Thymus (tissue), 11 donors: ENCODE measurements at regions not wholly inside any gene's neighbourhood (a gene's known extent, or its start where the extent isn't known, plus 50 kb on each side); places are given as distances from the start of the nearest gene placed in this dataset.
"Not testable (repeated sequence)": the region's sequence is repeated elsewhere in the genome, so short reads cannot be mapped to it uniquely, and the experiment has no call there.

Experiments used
- DNase-seq, 9 donors: peaks; one replicate each; pipeline ENCODE4 v3.0.0-alpha.2; 2013; ENCODE audit warnings: low spot score in 9 of 9, low read depth in 6 of 9, missing footprints in 1 of 9
- H3K27ac ChIP-seq, 2 donors: one replicate each; pipeline ENCODE4 v1.5.1; 2013; ENCODE audit warnings: control low read depth in 1 of 2, low read depth in 1 of 2, low read length in 1 of 2, mild to moderate bottlenecking in 1 of 2, moderate library complexity in 1 of 2
- H3K27me3 ChIP-seq, 2 donors: one replicate each; pipeline ENCODE4 v1.5.1; 2013; ENCODE audit warnings: low read length in 1 of 2; ENCODE audit not compliant: control insufficient read depth in 2 of 2, insufficient read depth in 1 of 2
- H3K36me3 ChIP-seq, 2 donors: one replicate each; pipeline ENCODE4 v1.5.1; 2013; ENCODE audit warnings: low read length in 1 of 2, mild to moderate bottlenecking in 1 of 2, moderate library complexity in 1 of 2; ENCODE audit not compliant: control insufficient read depth in 2 of 2, insufficient read depth in 2 of 2
- H3K4me1 ChIP-seq, 2 donors: one replicate each; pipeline ENCODE4 v1.5.1; 2013; ENCODE audit warnings: low read length in 2 of 2; ENCODE audit not compliant: control insufficient read depth in 2 of 2, insufficient read depth in 2 of 2
- H3K4me3 ChIP-seq, 2 donors: one replicate each; pipeline ENCODE4 v1.5.1; 2013; ENCODE audit warnings: low read length in 2 of 2, control low read depth in 1 of 2, mild to moderate bottlenecking in 1 of 2
- H3K9me3 ChIP-seq, 2 donors: one replicate each; pipeline ENCODE4 v1.5.1; 2013; ENCODE audit warnings: low read length in 1 of 2, mild to moderate bottlenecking in 1 of 2; ENCODE audit not compliant: control insufficient read depth in 2 of 2, insufficient read depth in 1 of 2
- WGBS: extraction: QIAGEN DNeasy Blood & Tissue Kit; methylation state at CpG from one replicate; pipeline ENCODE4 v1.1.7; 2013; 5-methylcytosine and 5-hydroxymethylcytosine counted together
- donor health status: healthy.

DNA sequence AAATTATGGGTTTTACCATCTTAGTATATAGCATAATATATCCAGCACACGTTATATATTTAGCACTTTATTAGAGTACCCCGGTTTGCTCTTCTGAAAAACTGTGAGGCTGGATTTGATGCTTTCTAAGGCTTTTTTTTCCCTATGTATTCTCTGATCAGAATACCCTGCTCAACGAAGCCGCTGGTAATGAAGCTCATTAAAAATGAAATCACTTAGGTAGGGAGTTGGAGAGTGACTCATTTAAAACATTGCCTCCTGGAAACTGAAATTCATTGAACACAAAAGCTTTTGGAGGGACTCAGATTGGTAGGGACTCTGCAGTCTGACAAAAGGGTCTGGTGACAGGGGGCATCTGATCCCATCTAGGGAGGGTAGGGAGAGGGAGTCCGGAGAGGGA, 365.4 kb upstream of the MEX3C start:
- Histone ChIP-seq H3K36me3 (no peaks in the 10 kb centered on the region), H3K4me1 (peaks cover 0 to 2% of the 10 kb centered on the region in 2 donors), H3K27me3 (no peaks in the 10 kb centered on the region), H3K4me3 (no peak overlapping the region), H3K9me3 (no peaks in the 10 kb centered on the region), H3K27ac (no peak overlapping the region)
- 86% methylated on average over 5 of the region's 5 CpGs for WGBS
- DNase-seq: no peak

DNA sequence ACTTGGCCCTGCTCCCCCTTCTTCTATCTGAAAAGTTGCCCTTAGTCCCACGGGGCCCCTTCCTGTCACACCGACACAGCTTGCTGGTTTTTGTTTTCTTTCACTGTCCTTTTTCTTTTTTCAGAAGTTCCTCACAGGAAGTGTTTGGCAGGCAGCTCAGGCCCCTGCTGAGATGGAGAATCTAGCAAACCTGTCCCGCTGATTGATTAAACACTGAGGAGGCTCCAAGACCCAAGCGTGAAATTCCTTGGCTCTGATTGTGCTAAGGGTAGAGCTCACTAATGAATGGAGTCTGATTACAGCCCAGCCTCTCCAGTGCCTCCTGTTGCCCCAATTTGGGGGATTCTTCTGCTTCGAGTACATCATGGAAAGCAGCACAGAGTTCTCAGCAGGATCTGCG, 365.9 kb upstream of the MEX3C start:
- peaks cover 0 to 2% of the 10 kb centered on the region in 2 donors for H3K4me1 ChIP-seq
- 40% methylated on average over 6 of the region's 6 CpGs for WGBS
- no peak overlapping the region for H3K27ac ChIP-seq
- H3K36me3 ChIP-seq: no peaks in the 10 kb centered on the region
- no peaks in the 10 kb centered on the region for H3K9me3 ChIP-seq
- DNase-seq: no peak
- H3K4me3 ChIP-seq: no peak overlapping the region
- H3K27me3 ChIP-seq: no peaks in the 10 kb centered on the region

DNA sequence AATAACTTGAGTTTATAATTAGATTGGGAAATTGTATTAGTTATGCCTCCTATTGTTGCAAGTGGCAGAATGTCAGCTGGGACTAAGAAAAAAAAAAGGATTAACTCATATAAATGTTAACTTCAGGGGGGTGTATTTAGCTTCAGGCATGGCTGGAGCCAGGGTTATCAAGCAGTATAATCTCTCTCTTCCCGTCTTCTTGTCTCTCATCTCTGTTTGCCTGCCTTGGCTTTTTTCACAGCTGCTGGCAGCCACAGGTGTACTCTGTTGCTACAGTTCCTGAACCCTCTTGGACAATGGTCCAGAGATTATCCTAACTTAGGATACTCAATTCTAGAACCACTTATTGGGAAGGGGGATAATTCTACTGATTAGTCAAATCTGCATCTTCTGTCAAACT, 370.7 kb upstream of the MEX3C start:
- Histone ChIP-seq H3K27me3 (no peaks in the 10 kb centered on the region), H3K9me3 (no peaks in the 10 kb centered on the region), H3K27ac (no peak overlapping the region), H3K4me1 (peaks cover 0 to 2% of the 10 kb centered on the region in 2 donors), H3K4me3 (no peak overlapping the region), H3K36me3 (no peaks in the 10 kb centered on the region)
- 56% methylated on average over 1 of the region's 1 CpG for WGBS
- DNase-seq: no peak

DNA sequence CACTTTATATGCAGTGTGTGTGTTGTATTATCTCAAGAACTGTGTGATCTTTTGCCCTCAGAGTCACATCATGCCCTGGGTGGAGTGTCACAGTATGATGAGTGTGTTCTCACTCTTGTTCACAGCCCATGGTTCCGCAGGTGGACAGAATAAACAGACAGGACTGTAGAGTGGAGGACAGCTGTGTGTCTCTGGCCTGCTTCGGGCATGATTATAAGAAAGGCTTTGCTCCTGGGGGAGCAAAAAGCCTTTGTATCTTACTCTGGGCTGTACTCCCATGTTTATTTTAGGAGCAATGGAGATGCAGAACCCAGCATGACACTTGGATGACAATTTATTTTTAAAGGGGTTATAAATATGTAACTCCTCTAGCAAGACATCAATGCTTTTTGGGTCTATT, 371.7 kb upstream of the MEX3C start:
- DNase-seq: no peak
- H3K27me3 ChIP-seq: no peaks in the 10 kb centered on the region
- H3K36me3 ChIP-seq: no peaks in the 10 kb centered on the region
- 87% methylated on average over 2 of the region's 2 CpGs for WGBS
- no peak overlapping the region for H3K4me3 ChIP-seq
- no peak overlapping the region for H3K27ac ChIP-seq
- H3K9me3 ChIP-seq: no peaks in the 10 kb centered on the region
- no peaks in the 10 kb centered on the region for H3K4me1 ChIP-seq

DNA sequence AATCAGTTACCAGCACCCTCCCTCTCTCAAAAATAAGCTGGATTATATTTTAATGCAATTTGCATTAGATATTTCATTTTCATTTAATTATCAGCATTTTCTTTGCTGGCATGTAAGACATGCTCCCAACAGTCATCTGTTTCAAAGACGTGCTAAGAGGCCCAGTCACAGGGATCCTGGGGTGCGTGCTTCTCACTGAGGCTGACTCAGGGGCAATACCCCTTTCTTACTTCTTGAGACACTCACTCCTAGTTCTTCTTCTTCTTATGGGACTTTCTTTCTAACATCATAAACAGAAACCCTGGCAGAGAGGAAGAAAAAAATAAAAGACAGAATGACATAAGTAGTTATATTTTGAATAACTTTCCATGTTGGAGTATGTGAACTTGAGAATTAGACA, 372.1 kb upstream of the MEX3C start:
- no peaks in the 10 kb centered on the region for H3K27me3 ChIP-seq
- H3K4me3 ChIP-seq: no peak overlapping the region
- H3K4me1 ChIP-seq: no peaks in the 10 kb centered on the region
- H3K27ac ChIP-seq: no peak overlapping the region
- WGBS: 90% methylated on average over 2 of the region's 2 CpGs
- DNase-seq: no peak
- H3K9me3 ChIP-seq: no peaks in the 10 kb centered on the region
- H3K36me3 ChIP-seq: no peaks in the 10 kb centered on the region

DNA sequence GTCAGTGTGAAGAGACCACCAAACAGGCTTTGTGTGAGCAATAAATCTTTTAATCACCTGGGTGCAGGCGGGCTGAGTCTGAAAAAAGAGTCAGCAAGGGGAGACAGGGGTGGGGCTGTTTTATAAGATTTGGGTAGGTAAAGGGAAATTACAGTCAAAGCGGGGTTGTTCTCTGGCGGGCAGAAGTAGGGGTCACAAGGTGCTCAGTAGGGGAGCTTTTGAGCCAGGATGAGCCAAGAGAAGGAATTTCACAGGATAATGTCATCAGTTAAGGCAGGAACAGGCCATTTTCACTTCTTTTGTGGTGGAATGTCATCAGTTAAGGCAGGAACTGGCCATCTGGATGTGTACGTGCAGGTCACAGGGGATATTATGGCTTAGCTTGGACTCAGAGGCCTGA, 372.6 kb upstream of the MEX3C start:
- H3K9me3 ChIP-seq, H3K4me3 ChIP-seq, H3K27ac ChIP-seq, H3K27me3 ChIP-seq, H3K4me1 ChIP-seq, H3K36me3 ChIP-seq, DNase-seq: not testable (repeated sequence)
- 83% methylated on average over 4 of the region's 4 CpGs for WGBS

DNA sequence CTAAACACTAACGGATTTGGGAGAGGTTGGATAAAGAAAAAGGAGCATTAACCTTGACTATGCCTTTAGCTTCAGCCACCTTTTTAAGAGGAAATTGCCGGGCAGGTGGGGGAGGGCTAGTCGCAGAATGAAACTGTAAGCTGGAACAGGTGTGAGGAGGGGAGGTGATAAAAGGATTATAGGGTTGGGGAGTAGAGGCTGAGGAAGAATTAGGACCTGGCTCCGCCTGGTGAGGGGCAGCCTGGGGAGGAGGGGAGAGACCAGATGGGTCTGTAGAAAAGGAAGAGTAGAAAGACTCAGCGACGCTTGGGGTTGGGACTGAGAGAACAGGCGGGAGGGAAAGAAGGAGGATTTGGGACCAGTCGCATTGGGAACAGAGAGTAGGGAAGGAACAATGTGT, 376.4 kb upstream of the MEX3C start:
- H3K27me3 ChIP-seq, DNase-seq, H3K36me3 ChIP-seq, H3K9me3 ChIP-seq, H3K27ac ChIP-seq, H3K4me3 ChIP-seq, H3K4me1 ChIP-seq: not testable (repeated sequence)
- 90% methylated on average over 7 of the region's 8 CpGs for WGBS

DNA sequence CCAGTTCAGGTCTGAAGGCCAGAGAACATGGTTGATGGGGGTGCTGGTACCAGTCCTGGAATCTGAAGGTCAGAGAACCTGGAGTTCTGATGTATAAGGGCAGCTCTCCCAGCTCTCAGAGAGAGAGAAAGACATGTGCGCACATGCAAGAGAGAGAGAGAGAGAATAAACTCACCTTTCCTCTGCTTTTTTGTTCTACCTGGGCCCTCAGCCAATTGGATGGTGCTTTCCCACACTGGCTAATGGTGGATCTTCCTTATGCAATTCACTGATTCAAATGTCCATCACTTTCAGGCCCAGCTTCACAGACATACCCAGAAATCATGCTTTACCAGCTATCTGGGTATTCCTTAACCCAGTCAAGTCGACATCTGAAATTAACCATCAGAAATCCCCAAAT, 377.7 kb upstream of the MEX3C start:
- 94% methylated on average over 2 of the region's 2 CpGs for WGBS

DNA sequence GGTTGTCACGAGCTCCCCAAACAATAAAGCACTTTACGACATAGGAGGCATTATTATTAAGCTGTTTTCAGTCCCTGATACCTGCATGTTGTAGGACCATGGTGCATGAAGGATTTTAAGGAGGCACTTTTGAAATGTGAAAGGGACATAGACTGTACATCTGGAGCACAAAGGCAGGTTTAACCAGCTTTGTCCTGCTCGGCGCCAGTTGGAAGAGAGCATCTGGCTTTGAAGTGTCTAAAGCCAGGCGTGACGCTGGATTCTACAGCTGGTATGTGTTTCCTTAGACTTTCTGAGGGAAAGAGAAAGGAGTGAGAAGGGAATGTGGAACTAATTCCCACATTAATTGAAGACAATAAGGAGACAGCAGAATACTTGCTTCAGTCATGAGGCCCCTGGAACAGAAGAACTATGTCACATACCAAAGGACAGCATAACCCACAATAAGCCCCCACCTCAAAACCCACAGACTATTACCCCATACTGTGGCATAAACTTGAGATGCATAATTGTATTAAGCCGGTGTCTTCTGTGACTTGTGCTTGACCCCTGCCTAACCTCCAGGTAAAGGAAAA, 381.0 kb upstream of the MEX3C start:
- Histone ChIP-seq H3K27me3 (no peaks in the 10 kb centered on the region), H3K36me3 (no peaks in the 10 kb centered on the region), H3K4me3 (no peak overlapping the region), H3K9me3 (peaks cover 0 to 5% of the 10 kb centered on the region in 2 donors), H3K4me1 (no peaks in the 10 kb centered on the region), H3K27ac (no peak overlapping the region)
- 92% methylated on average over 7 of the region's 7 CpGs for WGBS
- DNase-seq: no peak

More for the DNA sequence above, 377.7 kb upstream of the MEX3C start:
- H3K27me3 ChIP-seq: no peaks in the 10 kb centered on the region
- H3K9me3 ChIP-seq: peaks cover 0 to 5% of the 10 kb centered on the region in 2 donors
- no peak overlapping the region for H3K27ac ChIP-seq
- no peak overlapping the region for H3K4me3 ChIP-seq
- H3K36me3 ChIP-seq: no peaks in the 10 kb centered on the region
- no peak for DNase-seq
- no peaks in the 10 kb centered on the region for H3K4me1 ChIP-seq

DNA sequence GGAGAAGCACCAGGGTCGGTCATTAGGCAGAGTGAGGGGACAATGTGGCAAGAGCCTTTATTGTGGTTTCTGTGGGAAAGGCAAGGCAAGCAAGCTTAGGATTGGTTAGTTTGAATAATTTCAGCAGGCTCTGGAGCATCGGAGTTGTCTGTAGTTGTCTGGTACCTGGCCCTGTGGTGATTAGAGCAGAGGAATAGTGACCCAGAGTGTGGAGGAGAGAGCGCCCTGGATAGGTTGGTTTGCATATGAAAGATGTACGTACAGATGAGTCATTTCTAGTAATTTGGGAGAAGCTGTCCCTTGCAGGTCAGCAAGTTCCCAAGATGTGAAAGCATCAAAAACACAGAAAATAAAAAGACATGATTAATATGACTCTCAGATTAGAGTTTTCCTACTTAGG, 383.1 kb upstream of the MEX3C start:
- Histone ChIP-seq H3K27ac (no peak overlapping the region), H3K4me1 (no peaks in the 10 kb centered on the region), H3K9me3 (peaks cover 0 to 5% of the 10 kb centered on the region in 2 donors), H3K36me3 (no peaks in the 10 kb centered on the region), H3K4me3 (no peak overlapping the region), H3K27me3 (no peaks in the 10 kb centered on the region)
- 80% methylated on average over 4 of the region's 4 CpGs for WGBS
- DNase-seq: no peak
